Activated T-helper 1 cell treated with anti-CD3 and anti-CD28 coated beads, Interleukin-12 subunit alpha, Interleukin-12 subunit beta, Interleukin-2, Interleukin-4 antibody, amounts not matched to agents 30 ng/mL and 10 ng/mL and 1 ng/mL, durations not matched to agents 14 hours and 24 hours and 36 hours (primary cell): ENCODE measurements at regions not wholly inside any gene's neighbourhood (a gene's known extent, or its start where the extent isn't known, plus 50 kb on each side); places are given as distances from the start of the nearest gene placed in this dataset.

Experiments
- DNase-seq: peaks from one replicate; pipeline ENCODE4 v3.0.0; 2021; ENCODE audit warnings: low spot score
- H3K27ac Mint-ChIP-seq: one replicate; pipeline ENCODE4 v1.8.0; 2021; ENCODE audit warnings: mild to moderate bottlenecking, mixed read lengths
- H3K27me3 Mint-ChIP-seq: one replicate; pipeline ENCODE4 v1.8.0; 2022; ENCODE audit warnings: mild to moderate bottlenecking, moderate library complexity, mixed read lengths; ENCODE audit not compliant: insufficient read depth
- H3K36me3 Mint-ChIP-seq: one replicate; pipeline ENCODE4 v1.8.0; 2021; ENCODE audit warnings: low read depth, mixed read lengths
- H3K4me1 Mint-ChIP-seq: one replicate; pipeline ENCODE4 v1.8.0; 2021; ENCODE audit warnings: low read depth, mixed read lengths
- H3K4me3 Mint-ChIP-seq: one replicate; pipeline ENCODE4 v1.8.0; 2021; ENCODE audit warnings: mild to moderate bottlenecking, moderate library complexity, mixed read lengths
- H3K9me3 Mint-ChIP-seq: one replicate; pipeline ENCODE4 v1.8.0; 2021; ENCODE audit warnings: mixed read lengths
- intact Hi-C: fragments of 100-400 bp; cut with micrococcal nuclease; formaldehyde crosslinking; loops from one replicate; pipeline ENCODE4 v1.15.1; 2024

DNA sequence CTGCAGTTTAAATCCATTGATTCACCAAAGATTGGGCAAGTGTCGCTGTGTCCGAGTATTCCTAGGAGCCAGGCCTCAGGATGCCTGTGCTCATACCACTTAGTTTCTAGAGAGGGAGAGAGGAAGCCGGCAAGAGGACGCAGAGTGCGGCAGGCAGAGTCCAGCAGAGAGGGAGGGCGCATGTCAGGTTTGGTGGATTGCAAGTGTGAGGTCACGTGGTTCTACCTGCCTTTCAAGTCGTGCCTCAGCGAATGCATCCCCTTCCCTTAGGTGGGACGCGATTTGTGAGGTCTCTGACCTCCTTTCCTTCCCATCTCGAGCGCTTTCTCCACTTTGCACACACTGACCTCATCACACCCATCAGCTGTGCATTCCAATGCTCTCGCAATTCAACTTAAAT is 188.1 kb downstream of the TMEM18 start:
- Mint-ChIP-seq H3K9me3 (no peaks in the 10 kb centered on the region), H3K36me3 (no peaks in the 10 kb centered on the region), H3K27me3 (peaks cover 6% of the 10 kb centered on the region), H3K4me1 (no peaks in the 10 kb centered on the region), H3K4me3 (no peak overlapping the region), H3K27ac (no peak overlapping the region)
- no peak for DNase-seq
- intact Hi-C loops = no loop called here

DNA sequence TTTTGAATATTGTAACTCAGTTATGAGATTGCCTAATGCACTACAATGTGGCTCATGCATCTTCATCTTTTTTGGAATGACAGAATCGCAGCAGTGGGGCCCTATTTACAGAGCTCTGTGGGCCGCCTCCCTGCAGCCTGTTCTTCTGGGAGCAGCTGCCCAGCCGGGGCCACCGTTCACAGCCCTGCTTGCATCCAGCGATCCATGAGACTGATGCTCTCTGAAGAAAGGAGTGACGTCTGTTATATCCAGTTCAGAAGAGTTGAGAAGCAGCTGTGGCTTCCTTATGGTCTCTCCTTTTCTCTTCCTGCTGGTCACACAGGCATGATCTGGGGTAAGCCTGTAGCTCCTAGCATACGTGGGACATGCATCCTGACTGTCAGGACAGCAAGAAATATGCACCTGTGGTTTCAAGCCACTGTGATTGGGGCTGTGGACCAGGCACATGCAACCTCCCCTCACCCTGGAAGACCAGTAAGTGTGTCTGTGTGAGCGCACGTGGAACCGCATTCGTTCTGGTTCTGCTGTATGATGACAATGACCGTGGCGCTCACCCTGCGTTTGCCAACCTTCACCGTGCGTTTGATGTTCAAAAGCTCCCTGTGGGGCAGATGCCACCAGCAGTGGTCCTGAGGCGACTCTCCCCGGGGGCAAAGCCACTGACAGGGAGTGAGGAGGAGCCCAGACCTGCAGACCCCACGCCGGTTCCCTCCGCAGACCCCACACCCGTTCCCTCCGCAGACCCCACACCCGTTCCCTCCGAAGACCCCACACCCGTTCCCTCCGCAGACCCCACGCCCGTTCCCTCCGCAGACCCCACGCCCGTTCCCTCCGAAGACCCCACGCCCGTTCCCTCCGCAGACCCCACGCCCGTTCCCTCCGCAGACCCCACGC is 189.8 kb downstream of the TMEM18 start:
- Mint-ChIP-seq H3K4me3 (no peak overlapping the region), H3K27me3 (peaks cover 9% of the 10 kb centered on the region), H3K27ac (no peak overlapping the region), H3K36me3 (no peaks in the 10 kb centered on the region), H3K9me3 (no peaks in the 10 kb centered on the region), H3K4me1 (no peaks in the 10 kb centered on the region)
- intact Hi-C loops = no loop called here
- no peak for DNase-seq

DNA sequence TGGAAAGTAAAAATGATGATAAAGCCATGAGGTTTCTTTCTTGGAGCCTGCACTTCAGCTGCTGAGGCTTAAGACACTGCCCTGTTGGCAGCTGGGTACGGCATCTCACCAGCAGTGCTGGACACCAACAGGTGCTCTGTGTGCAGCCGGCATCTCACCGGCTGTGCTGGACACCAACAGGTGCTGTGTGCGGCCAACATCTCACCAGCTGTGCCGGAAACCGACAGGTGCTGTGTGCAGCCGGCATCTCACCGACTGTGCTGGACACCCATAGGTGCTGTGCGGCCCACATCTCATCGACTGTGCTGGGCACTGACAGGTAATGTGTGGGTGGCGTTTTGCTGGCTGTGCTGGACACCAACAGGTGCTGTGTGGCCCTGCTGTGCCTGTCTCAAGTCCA is 190.8 kb downstream of the TMEM18 start:
- H3K36me3 Mint-ChIP-seq = no peaks in the 10 kb centered on the region
- H3K4me3 Mint-ChIP-seq = no peak overlapping the region
- peaks cover 8% of the 10 kb centered on the region for H3K27me3 Mint-ChIP-seq
- H3K4me1 Mint-ChIP-seq = no peaks in the 10 kb centered on the region
- DNase-seq = no peak
- intact Hi-C loops = no loop called here
- H3K9me3 Mint-ChIP-seq = no peaks in the 10 kb centered on the region
- H3K27ac Mint-ChIP-seq = no peak overlapping the region

DNA sequence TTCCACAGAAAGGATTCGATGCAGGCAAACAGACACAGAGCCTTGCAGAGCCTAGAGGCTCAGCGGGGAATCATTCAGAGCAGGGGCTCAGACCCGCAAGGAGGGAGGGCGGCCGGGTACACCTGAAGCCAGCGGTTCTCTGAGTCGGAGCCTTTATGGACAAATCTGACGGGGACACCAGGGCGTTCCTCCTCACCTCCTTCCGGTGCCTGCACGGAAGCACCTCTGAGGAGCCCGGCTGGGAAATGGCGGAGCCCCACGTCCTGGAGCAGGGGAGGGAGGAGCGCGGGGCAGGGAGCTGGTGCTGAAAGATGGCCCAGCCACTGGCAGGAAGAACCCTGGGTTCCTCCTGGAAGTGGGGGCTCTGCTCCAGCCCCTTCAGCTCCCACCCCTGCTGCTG is 193.5 kb upstream of the ALKAL2 start:
- Mint-ChIP-seq H3K36me3 (no peaks in the 10 kb centered on the region), H3K27ac (no peak overlapping the region), H3K27me3 (peaks cover 18% of the 10 kb centered on the region), H3K4me3 (no peak overlapping the region), H3K9me3 (no peaks in the 10 kb centered on the region), H3K4me1 (no peaks in the 10 kb centered on the region)
- intact Hi-C loops = no loop called here
- no peak for DNase-seq

DNA sequence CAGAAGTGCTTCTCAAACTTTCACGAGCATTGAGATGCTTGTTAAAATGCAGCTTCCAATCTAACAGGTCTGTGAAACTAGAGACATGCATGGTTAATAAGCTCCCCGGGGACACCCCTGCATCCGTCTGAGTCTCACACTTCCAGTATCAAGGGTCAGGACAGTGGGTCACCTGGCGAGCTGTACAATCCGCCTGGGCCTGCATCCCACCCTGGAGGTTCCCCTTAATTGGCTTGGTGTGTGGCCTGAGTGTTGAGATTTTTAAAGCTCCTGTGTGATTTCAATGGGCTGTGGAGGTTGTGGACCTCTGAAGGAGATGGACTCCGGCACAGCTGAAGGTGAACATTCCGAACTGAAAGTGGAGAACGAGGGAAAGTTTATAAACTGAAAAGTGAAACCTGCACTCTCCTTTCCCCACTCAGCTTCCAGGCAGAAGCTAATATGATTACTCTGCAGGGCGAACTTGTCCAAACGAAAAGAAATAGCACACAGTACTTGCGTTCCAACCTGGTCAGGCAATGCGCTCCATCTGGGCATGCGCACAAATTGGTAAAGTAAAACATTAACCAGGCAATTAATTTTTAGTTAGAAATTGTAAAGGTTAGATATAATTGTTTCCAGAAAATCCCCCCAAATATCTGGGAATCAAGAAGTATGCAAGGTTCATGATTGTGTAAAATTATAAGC is 191.7 kb upstream of the ALKAL2 start:
- intact Hi-C loops = no loop called here
- H3K27me3 Mint-ChIP-seq = peaks cover 16% of the 10 kb centered on the region
- H3K4me3 Mint-ChIP-seq = no peak overlapping the region
- H3K4me1 Mint-ChIP-seq = no peaks in the 10 kb centered on the region
- peaks cover 3% of the 10 kb centered on the region for H3K9me3 Mint-ChIP-seq
- H3K27ac Mint-ChIP-seq = no peak overlapping the region
- no peak for DNase-seq
- no peaks in the 10 kb centered on the region for H3K36me3 Mint-ChIP-seq

DNA sequence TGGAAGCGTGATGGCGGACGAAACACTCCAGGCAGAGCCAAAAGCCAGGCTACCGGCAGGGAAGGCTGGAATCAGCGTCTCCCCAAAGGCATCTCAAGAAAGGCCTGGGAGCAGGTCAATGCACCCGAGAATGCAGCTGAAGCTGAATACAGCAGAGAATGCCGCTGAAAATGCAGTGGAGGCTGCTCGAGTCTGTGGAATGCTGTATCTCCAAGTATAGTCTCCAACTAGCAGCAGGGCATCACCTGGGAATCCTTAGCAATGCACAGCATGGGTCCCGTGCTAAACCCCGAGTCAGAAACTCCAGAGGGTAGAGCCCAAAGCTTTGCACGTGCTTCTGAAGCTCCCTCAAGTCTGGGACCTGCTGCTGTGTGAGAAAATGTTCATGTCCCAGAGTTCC is 191.1 kb upstream of the ALKAL2 start:
- H3K27ac Mint-ChIP-seq = no peak overlapping the region
- no peaks in the 10 kb centered on the region for H3K36me3 Mint-ChIP-seq
- no peaks in the 10 kb centered on the region for H3K4me1 Mint-ChIP-seq
- H3K9me3 Mint-ChIP-seq = peaks cover 3% of the 10 kb centered on the region
- H3K4me3 Mint-ChIP-seq = no peak overlapping the region
- DNase-seq = no peak
- peaks cover 15% of the 10 kb centered on the region for H3K27me3 Mint-ChIP-seq
- intact Hi-C loops = no loop called here

DNA sequence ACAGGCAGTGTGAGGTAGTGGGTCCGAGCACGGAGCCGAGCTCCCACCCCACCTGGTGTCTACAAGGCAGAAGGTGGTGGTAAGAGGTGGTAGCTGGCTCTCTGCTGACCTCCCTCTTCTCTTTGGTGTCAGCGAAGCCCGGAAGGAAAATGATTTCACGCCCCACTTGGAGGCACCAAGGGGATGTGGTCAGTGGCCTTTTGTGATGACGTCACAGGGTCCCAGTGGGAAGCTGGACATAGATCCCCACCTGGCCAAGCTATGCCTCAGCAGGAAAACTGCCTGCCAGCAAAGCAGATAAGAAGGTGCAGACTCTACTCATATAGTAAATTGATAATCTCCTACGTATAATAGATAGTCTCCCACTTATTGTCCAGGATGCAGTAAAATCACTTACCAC is 183.7 kb upstream of the ALKAL2 start:
- Mint-ChIP-seq H3K27me3 (peaks cover 27% of the 10 kb centered on the region), H3K27ac (no peak overlapping the region), H3K9me3 (peaks cover 14% of the 10 kb centered on the region), H3K36me3 (no peaks in the 10 kb centered on the region), H3K4me1 (no peaks in the 10 kb centered on the region), H3K4me3 (no peak overlapping the region)
- intact Hi-C loops = no loop called here
- DNase-seq = no peak

DNA sequence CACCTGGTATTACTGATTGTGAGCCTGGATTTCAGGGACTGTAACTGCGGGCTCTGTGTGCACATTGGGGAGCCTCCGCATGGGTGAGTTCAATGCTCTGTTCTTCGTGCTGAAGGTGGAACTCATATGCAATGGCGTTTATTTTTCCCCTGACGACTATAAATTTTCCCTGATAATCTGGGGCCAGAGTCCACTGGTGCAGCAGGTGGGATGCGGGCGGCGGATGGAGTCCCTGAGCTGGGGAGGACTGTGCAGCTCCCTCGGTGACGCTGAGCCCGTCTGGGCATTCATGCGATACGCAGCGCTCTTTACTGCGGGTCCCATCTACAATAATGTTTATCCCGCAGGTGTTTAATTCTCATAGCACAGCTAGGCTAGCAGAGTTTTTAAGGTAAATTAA is 181.6 kb upstream of the ALKAL2 start:
- H3K4me3 Mint-ChIP-seq = no peak overlapping the region
- no peak overlapping the region for H3K27ac Mint-ChIP-seq
- H3K36me3 Mint-ChIP-seq = no peaks in the 10 kb centered on the region
- intact Hi-C loops = loop anchor here (10.0 kb wide), 1 partner anchor 115 kb away; no protein-coding TSS in a partner anchor
- DNase-seq = no peak
- H3K4me1 Mint-ChIP-seq = no peaks in the 10 kb centered on the region
- peaks cover 12% of the 10 kb centered on the region for H3K9me3 Mint-ChIP-seq
- peaks cover 33% of the 10 kb centered on the region for H3K27me3 Mint-ChIP-seq

DNA sequence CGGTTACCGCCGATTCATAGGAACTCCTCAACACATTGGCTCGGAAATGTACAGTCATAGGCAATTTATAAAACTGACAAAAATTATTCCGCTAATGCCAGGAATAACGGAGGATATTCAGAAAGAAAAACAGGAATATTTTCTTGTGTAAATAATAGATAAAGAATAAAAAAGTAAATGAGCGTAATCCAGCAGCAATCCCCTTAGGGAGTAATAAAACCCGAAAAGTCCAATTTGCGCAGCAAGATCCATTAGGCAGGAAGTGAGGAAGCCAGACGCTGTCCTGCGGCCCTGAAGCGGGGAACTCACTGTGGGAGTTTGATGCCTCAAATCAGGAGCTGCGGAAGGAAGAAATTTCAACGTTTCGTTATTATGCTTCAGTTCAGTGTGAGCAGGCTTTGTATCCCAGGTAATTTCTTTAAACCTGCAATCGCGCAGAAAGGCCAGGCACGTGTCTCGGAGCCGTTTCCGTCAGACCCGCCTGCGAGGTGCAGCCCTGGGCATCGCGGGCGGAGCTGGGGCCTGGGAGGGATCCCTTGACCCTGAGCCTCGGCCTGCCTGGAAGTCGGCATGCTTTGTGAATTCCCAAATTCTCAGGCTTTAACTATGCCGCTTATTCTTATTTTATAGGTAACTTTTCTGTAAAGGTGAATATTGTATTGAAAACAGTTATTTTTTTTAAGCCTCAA is 180.9 kb upstream of the ALKAL2 start:
- Mint-ChIP-seq H3K4me3 (no peak overlapping the region), H3K4me1 (no peaks in the 10 kb centered on the region), H3K9me3 (peaks cover 10% of the 10 kb centered on the region), H3K27me3 (peaks cover 35% of the 10 kb centered on the region), H3K36me3 (no peaks in the 10 kb centered on the region), H3K27ac (no peak overlapping the region)
- intact Hi-C loops = loop anchor here (10.0 kb wide), 1 partner anchor 116 kb away; no protein-coding TSS in a partner anchor
- DNase-seq = no peak

DNA sequence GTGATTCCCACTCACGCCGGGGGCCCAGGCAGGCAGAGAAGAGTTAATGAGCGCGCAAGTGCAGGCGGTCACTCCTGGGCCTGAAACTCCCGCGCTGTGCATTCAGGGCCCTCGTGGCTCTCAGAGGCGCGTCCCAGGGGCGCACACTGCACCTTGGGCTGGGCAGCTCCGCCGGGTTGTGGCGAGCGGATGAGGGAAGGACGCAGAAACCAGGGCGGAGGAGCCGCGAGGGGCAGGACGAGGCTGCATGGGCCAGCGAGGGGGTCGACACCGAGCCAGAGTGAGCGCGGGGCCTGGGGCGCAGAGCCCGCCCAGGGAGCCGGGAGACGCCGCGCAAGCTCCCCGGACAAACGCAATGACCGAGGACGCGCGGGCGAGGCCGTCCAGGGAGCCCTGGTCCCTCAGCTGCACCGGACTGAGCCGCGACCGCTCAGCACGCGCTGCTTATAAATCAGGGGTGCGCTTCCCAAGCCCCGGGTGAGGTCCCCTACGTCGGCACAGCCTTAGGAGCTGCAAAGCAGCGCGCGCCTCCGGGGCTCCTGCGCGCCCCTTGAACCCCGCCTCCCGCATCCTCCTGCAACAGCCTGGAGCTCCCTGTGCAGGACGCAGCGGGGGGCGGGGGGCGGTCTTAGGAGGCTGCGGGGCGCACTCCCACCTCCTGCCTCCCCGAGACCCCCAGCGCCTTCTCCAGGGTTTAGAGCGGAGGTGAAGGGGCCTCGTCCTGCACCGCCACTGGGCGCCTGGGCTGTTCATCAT is 180.2 kb upstream of the ALKAL2 start:
- intact Hi-C loops = loop anchor here (10.0 kb wide), 1 partner anchor 117 kb away; no protein-coding TSS in a partner anchor
- H3K36me3 Mint-ChIP-seq = no peaks in the 10 kb centered on the region
- no peaks in the 10 kb centered on the region for H3K4me1 Mint-ChIP-seq
- H3K4me3 Mint-ChIP-seq = no peak overlapping the region
- peaks cover 4% of the 10 kb centered on the region for H3K9me3 Mint-ChIP-seq
- DNase-seq = no peak
- peaks cover 42% of the 10 kb centered on the region for H3K27me3 Mint-ChIP-seq
- no peak overlapping the region for H3K27ac Mint-ChIP-seq

DNA sequence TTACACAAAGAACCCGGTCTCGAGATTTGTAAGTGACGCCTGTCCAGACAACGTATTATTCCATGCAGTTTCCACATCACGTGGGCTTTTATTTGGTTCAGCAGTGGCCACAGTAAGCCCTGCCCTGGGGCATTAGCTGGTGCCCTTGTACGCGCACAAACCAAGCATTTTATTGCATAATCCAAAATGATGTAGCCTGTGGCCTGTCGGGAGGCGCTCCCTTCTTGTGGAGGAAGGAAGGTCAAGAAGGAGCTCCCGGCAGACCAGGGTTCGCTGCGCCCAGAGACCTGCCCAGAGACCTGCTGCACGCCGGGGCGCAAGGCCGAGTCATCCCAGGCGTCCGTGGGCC is 179.6 kb upstream of the ALKAL2 start:
- Mint-ChIP-seq H3K4me3 (no peak overlapping the region), H3K27ac (no peak overlapping the region), H3K9me3 (no peaks in the 10 kb centered on the region), H3K4me1 (no peaks in the 10 kb centered on the region), H3K27me3 (peaks cover 45% of the 10 kb centered on the region), H3K36me3 (no peaks in the 10 kb centered on the region)
- intact Hi-C loops = loop anchor here (10.0 kb wide), 1 partner anchor 117 kb away; no protein-coding TSS in a partner anchor
- DNase-seq = no peak

DNA sequence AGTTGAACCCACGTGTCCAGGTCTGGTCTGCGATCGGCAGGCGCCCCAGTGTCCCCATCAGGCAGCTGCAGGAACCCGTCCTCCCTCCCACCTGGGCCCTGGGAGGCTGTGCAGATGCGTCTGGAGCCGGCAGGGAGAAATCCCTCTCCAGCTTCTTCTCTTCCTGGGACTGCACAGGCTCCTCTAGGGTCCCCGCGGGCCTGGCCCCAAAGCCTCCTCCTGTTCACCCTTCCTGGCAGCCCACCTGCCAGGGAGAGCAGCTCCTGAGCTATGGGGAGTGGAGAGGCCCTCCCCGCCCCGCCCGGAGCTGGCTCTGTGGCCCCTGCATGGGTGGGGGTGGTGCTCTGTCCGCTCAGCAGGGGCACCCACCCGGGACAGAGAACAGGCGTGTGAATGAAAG is 179.2 kb upstream of the ALKAL2 start:
- Mint-ChIP-seq H3K27me3 (peaks cover 49% of the 10 kb centered on the region), H3K4me1 (no peaks in the 10 kb centered on the region), H3K9me3 (no peaks in the 10 kb centered on the region), H3K27ac (no peak overlapping the region), H3K4me3 (no peak overlapping the region), H3K36me3 (no peaks in the 10 kb centered on the region)
- intact Hi-C loops = loop anchor here (10.0 kb wide), 1 partner anchor 118 kb away; no protein-coding TSS in a partner anchor
- DNase-seq = no peak
